ENCODE measurements at regions not wholly inside any gene's neighbourhood (a gene's known extent, or its start where the extent isn't known, plus 50 kb on each side); places are given as distances from the start of the nearest gene placed in this dataset.
A peak's percentile ranks its signal among the peaks of the same experiment; 100 is the strongest.

- FAIRE-seq: no peak
Observed at GRCh38 chr5:97542469-97542868, 359.4 kb upstream of the RIOK2 start.

GRCh38 chr5:97543166-97543565 is 360.1 kb upstream of the RIOK2 start:
- Histone ChIP-seq H3K4me3 (ENCODE audit: low read depth, low read length) (no peak overlapping the region), H3K27me3 (ENCODE audit: control insufficient read depth, insufficient read depth, low read length) (no peaks in the 10 kb centered on the region), H3K36me3 (ENCODE audit: control insufficient read depth, insufficient read depth, low read length) (no peaks in the 10 kb centered on the region)
- TF ChIP-seq CTCF (IDR thresholded peaks at IDR 0.05; ENCODE audit: insufficient read depth, low read length, severe bottlenecking): no peak
- DNase-seq (ENCODE audit: low read depth) (no peak), FAIRE-seq (no peak)

More at GRCh38 chr5:97542469-97542868, 359.4 kb upstream of the RIOK2 start:
- H3K36me3 ChIP-seq (ENCODE audit: control insufficient read depth, insufficient read depth, low read length): no peaks in the 10 kb centered on the region
- no peak overlapping the region for H3K4me3 ChIP-seq (ENCODE audit: low read depth, low read length)
- TF ChIP-seq CTCF (IDR thresholded peaks at IDR 0.05; ENCODE audit: insufficient read depth, low read length, severe bottlenecking): no peak
- no peaks in the 10 kb centered on the region for H3K27me3 ChIP-seq (ENCODE audit: control insufficient read depth, insufficient read depth, low read length)
- no peak for DNase-seq (ENCODE audit: low read depth)

GRCh38 chr5:97544240-97544639 is 361.2 kb upstream of the RIOK2 start:
- Histone ChIP-seq H3K36me3 (ENCODE audit: control insufficient read depth, insufficient read depth, low read length) (no peaks in the 10 kb centered on the region), H3K4me3 (ENCODE audit: low read depth, low read length) (no peak overlapping the region), H3K27me3 (ENCODE audit: control insufficient read depth, insufficient read depth, low read length) (no peaks in the 10 kb centered on the region)
- TF ChIP-seq CTCF (IDR thresholded peaks at IDR 0.05; ENCODE audit: insufficient read depth, low read length, severe bottlenecking): no peak
- DNase-seq (ENCODE audit: low read depth) (no peak), FAIRE-seq (no peak)

DNA sequence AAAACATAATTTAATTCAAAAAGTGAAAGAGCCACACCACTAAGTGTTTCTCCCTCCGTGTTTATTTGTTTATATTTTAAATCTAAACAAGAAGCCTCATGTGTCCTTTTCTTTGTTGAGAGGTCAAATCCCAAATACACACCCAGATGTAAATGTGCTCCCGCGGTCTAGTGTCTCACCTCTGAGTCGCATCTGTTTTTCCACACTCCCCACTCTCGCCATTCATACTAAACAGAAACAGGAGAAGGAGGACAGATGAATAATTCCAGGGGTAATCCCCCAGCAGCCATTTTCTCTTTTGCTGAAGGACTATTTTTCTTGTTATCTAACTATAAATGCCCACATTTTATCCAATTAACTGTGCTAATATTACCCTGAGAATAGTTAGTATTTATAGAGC is 361.6 kb upstream of the RIOK2 start:
- H3K36me3 ChIP-seq (ENCODE audit: control insufficient read depth, insufficient read depth, low read length): no peaks in the 10 kb centered on the region
- TF ChIP-seq CTCF (IDR thresholded peaks at IDR 0.05; ENCODE audit: insufficient read depth, low read length, severe bottlenecking): no peak
- no peak overlapping the region for H3K4me3 ChIP-seq (ENCODE audit: low read depth, low read length)
- FAIRE-seq: no peak
- H3K27me3 ChIP-seq (ENCODE audit: control insufficient read depth, insufficient read depth, low read length): no peaks in the 10 kb centered on the region
- peak; percentile 36 for DNase-seq (ENCODE audit: low read depth)

DNA sequence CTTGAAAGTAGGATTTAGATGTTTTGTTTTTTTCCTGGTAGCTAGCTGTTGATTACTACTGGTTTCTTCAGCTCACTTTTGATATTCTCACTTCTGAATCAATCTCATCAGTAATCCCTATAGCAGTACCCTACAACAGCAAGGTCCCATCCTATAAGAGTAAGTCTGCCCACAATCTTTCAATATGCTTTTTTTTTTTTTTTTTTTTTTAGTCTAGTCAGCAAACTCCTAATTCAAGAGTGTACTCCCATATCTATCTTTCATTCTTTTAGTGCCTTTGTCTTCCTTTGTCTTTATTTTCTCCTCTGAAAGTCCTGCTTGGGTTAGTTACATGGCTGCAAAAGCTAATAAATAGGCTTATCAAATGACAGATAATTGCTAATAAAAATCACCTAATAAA is 362.4 kb upstream of the RIOK2 start:
- no peak for DNase-seq (ENCODE audit: low read depth)
- no peak for FAIRE-seq
- Histone ChIP-seq H3K36me3 (ENCODE audit: control insufficient read depth, insufficient read depth, low read length) (no peaks in the 10 kb centered on the region), H3K27me3 (ENCODE audit: control insufficient read depth, insufficient read depth, low read length) (no peaks in the 10 kb centered on the region), H3K4me3 (ENCODE audit: low read depth, low read length) (no peak overlapping the region)
- TF ChIP-seq CTCF (IDR thresholded peaks at IDR 0.05; ENCODE audit: insufficient read depth, low read length, severe bottlenecking): no peak

GRCh38 chr5:97545886-97546535 is 363.0 kb upstream of the RIOK2 start:
- DNase-seq (ENCODE audit: low read depth) (no peak), FAIRE-seq (no peak)
- Histone ChIP-seq H3K27me3 (ENCODE audit: control insufficient read depth, insufficient read depth, low read length) (no peaks in the 10 kb centered on the region), H3K36me3 (ENCODE audit: control insufficient read depth, insufficient read depth, low read length) (no peaks in the 10 kb centered on the region), H3K4me3 (ENCODE audit: low read depth, low read length) (no peak overlapping the region)
- TF ChIP-seq CTCF (IDR thresholded peaks at IDR 0.05; ENCODE audit: insufficient read depth, low read length, severe bottlenecking): no peak
